HG02798 (cell line): ENCODE measurements at regions not wholly inside any gene's neighbourhood (a gene's known extent, or its start where the extent isn't known, plus 50 kb on each side); places are given as distances from the start of the nearest gene placed in this dataset.

Experiments
- ATAC-seq: cut with Tn5 transposase; IDR thresholded peaks from one replicate; pipeline ENCODE4 v1.9.1; 2021; ENCODE audit warnings: mild to moderate bottlenecking; ENCODE audit not compliant: unreplicated experiment, poor library complexity

DNA sequence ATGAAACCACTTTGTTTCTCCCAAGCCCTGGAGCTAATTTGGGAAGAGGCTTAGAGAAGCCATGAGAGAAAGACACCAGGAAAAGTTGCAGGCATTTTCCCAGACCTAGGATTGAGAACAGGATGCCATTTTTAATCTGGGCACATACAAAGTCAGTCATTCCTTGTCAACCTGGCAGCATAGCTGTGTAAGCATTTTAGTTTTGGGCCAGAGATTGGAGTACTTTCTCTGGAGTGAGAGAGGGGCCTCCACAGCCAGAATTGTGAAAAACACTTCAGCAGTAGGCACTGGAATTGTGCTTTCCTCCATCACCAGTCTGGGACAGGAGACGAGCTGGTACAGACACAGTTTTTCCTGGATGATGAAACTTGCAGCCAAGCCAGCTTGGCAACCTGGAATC, 390.3 kb upstream of the DMAC1 start:
- ATAC-seq = no peak

DNA sequence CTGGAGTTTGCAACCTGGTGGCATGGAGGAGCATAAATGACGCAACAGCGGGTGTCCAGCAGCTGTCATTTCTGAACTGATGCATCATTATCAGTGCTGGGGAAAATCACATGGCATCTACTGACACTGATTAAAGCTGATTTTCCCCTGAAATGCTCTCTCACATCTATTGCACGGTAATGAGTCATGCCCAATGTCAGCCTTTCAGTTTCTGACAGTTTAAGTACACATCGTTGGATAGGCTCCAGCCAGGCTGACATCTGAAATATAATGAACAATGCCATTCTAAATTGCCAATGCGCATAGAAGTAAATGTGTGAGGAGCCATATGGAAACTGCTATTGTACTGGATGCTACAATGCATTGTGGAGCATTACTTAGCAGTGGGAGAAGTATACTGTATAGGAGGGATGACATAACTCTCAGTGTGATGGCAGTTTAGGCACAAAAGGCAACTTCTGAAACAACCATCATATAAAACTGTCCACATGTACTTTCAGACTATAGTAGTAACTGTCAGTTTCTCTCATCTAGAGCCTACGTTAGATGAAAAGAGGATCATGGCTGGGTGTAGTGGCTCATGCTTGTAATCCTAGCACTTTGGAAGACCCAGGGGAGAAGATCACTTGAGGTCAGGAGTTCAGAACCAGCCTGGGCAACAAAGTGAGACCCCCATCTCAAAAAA, 389.3 kb upstream of the DMAC1 start:
- no peak for ATAC-seq

DNA sequence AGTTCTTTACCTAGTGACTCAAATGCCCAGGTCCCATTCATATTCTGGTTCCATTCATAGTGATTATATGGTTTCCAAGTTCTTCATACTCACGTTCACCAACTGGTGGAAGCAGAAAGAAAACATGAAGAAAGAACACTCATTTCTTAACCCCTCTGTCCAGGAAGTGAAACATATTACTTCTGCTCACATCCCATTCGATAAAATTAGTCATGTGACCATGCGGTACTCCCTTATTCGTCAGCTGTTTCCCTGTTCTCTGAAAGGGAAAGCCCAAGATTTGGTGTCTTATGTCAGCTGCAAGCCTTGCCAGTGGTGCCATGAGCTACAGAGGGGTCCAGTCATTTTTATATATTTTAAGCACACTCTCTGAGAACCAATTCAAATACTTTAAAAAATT, 387.0 kb upstream of the DMAC1 start:
- no peak for ATAC-seq

DNA sequence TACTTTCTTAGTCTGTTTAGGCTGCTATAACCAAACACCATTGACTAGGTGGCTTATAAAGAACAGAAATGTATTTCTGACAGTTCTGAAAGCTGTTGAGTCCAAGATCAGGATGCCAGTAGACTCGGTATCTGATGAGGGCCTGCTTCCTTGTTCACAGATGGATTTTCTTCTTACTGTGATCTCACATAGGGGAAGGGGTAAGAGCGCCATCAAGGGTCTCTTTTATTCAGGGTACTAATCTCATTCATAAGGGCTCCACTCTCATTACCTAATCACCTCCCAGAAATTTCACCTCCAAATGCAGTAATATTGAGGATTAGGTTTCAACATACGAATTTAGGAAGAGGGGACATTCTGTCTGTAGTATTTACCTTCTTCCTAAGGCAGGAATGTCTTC, 384.0 kb upstream of the DMAC1 start:
- ATAC-seq = no peak

DNA sequence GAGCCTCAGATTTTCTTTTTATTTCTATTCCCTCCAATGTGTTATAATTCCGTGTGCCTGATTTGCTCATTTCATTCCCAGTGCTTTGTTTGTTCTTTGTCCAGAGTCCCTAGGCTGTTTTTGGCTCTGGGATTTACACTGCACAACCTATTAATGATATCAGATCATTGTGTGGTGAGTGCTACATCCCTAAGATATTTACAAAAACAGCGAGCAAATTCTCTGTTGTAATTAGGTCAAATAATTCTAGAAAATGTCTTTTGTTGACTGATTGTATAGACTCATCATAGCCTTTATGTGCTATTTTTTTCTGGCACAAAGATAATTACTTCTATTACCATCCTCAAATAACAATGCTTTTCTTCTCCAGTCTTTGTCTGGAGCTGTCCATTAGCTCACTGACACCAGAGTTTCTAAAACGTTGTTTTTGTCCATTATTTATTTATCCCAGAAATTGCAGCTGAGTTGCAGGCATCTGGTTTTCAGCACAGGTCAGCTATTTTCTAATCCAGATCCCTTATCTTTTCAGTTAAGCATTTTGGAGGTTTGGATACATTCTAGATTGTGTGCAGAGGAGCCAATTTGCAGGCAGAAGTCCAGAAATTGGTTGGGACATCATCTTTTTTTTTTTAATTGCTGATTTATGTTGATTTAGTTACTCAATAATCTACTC, 379.9 kb upstream of the DMAC1 start:
- ATAC-seq = no peak

DNA sequence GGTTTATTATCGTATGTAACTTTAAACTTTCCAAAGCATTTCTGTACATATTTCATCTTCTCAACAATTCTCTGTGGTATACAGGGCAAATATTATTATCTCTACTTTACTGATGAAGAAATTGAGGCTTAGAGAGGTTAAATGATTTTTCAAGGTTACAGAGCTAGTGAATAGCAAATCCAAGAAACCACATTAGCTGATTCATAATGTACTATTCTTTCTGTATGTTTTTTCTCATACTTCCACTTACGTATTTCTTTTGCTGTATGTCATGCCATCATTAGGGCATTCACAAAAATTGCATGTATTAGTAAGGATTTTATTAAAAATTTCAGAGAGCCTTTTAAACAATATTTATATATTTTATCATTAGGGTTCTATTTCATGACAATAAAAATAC, 372.4 kb upstream of the DMAC1 start:
- ATAC-seq = no peak

DNA sequence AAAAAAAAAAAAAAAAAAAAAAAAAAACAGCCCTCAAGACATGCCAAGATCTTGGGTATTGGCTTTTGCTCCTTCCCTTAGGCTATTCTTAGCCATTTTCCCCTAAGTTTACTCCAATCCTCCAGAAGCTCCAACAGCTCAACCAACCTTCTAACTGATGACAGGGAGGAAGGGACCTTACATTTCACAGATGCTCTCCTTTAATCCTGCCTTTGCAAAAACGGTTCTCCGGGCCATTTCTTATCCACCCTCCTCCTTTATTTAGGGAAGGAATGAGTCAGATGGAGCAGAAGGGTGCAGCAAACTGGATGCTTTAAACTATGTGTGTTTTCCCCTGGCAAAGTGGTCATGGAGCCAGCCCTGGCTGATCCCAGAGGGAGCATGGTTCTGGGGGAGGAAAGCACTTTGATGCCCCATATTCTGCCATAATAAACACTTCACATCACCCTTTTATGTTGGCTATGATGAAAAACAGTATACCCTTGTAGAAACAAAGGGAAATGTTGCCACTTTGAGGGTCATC, 369.4 kb upstream of the DMAC1 start:
- no peak for ATAC-seq

DNA sequence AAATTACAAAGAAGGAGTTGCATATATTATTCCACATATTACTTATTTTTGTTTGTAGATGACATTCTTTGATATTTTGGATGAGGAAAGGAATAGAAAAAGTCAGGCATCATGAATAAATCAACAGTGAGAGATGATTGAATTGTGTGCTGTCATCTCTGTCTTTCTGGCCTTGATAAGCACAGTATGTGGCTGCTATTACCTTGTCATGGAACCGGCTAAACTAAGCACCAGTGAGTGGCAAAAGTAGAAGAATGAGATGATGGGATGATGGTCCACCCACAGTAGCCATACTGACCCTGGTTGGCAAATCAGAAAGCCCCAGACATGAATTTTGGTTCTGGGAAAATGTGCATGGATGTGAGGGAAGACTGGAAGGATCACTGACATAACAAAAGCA, 361.2 kb upstream of the DMAC1 start:
- ATAC-seq = no peak

DNA sequence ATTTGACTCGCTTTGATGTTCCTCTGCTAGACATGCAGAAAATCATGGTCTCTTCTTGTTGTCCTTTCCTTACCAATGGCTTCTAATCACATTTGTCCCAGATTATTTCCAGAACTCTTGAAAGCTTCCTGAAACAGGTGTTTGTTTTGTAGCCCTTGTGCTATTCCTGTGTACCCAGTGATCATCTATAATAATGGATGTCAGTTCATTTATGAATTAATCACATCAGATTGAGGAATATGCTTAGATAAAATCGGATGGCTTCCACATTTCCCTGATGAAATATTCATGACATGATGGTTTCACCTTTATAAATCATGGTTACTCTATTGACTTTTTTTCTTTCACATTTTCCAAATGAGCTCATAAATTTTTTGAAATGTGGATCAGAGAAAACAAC, 359.0 kb upstream of the DMAC1 start:
- ATAC-seq = no peak

DNA sequence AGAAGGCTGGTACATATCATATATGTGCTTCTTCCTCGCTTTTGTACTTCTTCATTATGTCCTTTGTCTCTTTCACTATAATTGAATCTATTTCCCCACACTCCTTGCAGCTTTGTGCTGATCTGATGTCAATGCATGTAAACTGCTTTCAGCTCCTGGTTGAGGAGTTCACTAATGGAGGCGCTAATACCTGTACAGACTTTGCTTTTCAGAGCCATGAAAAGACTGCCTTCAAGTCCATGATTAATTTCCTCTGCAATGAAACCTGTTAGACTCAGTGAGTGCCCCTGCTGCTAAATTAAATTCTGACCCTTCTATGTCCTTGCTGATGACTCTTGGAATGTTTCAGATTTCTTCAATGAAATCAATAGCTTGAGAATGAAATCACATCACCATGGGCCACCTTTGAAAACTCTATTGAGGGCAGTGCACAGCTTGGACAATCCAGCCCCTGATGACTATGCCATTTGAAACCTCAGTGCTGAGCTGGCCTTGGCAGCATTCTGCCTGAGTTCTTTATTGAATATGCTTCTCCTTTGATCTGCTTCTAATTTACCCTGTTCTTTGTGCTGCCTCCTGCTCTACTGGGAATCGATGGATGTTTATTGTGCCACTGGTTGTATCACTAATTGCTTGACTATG, 358.2 kb upstream of the DMAC1 start:
- no peak for ATAC-seq

DNA sequence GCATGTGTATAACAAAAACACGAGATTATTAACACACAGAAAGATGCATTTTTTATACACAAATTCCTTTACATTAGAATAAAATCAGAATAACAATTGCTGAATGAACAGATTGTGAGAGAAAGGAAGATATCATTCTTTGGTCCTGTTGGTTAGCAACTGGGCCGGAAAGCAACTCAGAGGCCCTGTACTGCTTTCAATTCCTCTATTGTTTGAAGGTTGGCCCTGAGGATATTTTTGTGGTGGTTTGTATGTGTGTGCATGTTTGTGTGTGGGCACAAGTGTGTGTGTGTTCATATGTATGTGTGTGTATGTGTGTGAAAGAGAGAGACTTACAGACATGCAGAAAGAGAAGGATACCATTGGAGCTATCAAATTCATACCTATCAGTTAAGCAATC, 356.8 kb upstream of the DMAC1 start:
- no peak for ATAC-seq

DNA sequence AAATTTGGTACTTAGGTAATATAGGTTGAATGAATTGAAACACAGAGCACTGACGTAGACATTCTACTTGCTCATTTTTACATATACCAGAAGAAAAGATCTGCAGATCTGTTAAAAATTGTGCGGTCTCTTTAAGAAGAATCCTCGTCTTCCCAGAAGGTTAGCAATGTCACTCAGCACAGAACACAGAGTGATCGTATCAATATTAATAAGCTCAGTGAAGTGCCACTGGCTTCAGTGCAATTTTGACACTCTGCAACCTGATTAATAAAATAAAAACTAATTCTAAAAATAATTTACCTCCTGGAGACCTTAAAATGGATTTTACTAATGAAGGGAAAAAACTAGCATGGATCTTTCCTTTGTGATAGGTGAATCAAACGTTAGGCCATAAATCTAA, 356.1 kb upstream of the DMAC1 start:
- no peak for ATAC-seq

DNA sequence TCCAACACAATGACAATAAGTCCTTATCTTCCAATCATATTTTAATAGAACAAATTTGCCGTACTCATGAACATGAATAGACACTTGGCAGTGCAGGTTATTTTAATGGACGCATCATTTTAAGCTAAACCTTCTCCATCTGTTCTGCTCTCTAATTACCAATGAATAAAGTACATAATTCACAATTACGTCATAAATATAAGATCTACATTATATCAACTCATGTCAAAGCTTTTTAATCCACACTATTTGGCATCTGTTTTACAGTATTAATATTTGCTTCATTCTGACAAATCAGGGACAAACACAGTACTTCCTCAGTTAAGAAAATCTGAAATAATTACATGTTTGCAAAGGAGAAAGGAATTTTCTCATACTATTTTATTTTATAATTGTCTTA, 344.1 kb upstream of the DMAC1 start:
- ATAC-seq = no peak

DNA sequence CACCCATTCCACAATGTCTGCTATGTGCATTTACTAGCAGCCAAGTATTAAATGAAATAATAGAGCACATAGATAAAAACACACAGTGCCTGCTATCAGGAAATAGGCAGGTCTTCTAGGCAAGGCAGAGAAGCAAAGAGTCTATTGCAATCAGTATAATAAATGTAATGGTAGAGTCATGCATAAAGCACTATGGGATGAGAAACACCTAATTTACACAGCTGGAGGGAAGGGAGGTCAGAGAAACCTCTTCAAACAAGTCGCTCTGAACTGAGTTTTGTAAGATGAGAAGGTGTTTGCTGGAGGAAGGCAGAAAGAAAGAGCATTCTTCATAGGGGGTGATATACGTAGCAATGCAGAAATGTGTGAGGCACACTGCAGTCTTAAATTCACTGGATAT, 341.0 kb upstream of the DMAC1 start:
- ATAC-seq = no peak

DNA sequence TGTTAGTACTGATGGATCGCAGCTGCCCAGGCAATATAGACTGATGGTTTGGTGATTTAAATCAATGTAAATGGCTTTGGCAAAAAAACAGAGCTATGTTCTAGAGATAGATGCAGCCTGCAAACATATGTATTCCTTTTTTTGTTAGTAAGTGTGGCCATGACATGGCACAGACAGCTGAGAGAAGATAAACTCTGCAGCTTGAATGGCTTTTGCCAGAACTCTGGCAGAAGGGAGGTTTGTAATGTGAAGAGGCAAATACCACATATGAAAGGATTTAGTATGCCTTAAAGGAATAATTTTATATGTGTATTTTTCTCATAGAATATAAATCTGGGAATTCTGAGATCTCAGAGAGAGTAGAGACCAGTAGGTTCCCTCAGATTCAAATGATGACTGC, 340.2 kb upstream of the DMAC1 start:
- no peak for ATAC-seq

DNA sequence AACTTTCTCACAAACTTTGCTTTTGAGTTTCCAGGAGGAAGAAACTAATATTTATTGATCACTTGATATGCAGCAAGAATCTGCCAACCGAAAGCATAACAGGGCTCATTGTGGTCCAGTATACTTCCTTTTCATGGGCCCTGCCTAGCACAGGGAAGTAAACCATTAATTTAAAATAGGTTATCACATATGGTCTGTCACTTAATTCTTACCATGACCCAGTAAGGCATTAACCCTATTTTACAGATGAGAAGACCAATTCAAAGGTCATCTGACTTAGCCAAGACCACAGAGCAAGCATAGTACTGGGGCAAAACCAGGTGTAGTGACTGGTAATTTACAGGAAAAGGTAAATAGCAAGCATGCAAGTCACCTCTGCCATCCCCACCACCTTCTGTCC, 336.9 kb upstream of the DMAC1 start:
- ATAC-seq = no peak

DNA sequence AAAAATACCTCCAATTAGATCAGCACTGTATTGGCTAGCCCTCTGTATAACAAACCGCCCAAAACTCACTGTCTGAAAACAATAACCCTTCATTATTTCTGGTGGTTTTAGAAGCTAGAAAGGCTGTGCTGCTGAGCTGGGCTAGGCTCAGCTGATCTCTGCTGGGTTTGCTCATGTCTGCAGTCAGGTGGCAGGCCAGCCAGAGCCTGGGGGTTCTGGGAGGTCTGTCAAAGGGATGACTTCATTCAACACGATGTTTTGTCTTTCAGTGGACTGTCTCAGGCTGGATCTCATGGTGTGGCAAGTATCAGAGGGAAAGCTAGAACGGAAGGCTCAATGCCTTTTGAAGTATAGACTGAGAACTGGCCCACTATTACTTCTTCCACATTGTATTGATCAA, 335.1 kb upstream of the DMAC1 start:
- ATAC-seq = no peak

DNA sequence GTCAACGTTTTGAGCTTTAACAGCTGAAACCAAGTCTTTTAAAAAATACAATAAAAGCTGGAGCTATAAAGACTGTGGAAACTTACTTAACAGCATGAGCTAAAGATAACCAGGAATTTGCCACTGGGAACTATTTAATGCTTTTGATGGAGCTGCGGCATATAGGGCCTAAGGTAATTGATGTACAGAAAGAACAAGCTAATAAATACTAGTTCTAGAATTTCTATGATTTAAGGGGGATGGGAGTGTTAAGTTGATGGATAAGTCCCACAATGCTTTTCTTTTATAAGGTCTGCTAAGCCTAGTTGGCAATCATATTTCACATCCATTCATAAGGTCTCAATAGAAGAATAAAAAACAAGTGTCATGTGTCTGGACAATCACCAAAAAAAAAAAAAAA, 334.0 kb upstream of the DMAC1 start:
- no peak for ATAC-seq

DNA sequence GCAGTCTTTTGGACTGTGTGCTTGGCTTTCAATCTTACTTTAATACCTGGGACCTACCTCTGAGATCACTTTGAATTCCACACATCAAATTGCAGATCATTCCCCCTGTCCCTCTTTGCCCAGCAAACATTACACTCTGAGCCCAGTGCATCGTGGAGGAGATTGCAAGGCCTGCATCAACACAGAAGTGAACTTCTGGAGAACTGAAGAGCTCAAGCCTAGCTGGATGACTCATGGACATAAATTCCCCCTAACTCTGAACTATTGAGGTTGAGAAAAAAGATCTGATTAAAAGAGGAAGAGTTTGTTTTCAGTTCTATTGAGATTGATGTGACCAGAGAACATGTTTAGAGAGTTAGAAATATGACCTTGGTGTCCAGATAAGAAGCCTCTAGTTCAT, 316.0 kb upstream of the DMAC1 start:
- no peak for ATAC-seq

DNA sequence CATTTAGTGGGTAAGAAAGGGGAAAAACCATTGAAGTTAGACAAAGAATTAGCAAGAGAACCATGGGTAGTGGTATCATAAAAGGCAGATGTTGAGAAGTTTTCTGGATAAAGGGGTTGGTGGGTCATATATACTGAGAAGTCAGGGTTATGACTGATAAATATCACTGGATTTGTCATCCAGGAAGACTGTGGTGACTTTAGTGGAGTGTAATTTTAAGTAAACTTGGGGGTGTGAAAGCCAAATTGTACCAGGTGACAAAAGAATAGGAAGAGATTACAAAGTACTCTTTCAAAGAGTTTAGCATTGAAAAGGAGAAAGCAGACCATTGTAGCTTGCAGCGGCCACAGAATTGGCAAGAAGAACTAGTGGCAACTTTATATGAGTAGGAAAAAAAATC, 315.2 kb upstream of the DMAC1 start:
- ATAC-seq = no peak

DNA sequence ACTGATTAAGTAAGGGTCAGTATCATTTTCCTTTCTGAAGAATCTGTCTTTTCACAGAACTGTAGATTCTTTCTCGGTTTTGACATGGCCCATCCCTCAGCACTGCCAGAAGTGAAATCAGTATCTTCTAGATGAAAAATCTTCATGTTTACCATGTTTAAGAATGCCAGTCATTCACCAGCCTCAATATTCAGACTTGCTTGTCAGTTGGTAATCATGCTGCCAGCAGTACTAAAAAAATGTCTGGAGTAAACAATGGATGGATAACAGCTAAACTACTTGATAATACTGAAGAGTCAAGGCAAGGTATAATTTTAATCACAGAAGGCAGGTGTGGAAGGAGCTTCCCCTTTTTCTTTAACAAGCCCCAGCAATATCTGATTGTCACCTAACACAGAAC, 306.8 kb upstream of the DMAC1 start:
- no peak for ATAC-seq

DNA sequence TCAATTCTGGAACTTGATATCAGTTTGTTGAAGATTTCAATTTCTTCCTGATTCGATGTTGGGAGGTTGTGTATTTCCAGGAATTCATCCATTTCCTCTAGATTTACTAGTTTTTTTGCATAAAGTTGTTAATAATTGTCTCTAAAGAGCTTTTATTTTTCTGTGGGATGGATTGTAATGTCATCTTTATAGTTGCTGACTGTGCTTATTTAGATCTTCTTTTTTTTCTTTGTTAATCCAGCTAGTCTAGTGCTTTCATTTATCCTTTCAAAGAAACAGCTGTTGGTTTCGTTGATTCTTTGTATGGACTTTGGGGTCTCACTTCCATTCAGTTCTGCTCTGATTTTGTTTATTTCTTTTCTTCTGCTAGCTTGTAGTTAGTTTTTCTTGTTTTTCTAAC, 302.0 kb upstream of the DMAC1 start:
- no peak for ATAC-seq
